ENCODE measurements at regions not wholly inside any gene's neighbourhood (a gene's known extent, or its start where the extent isn't known, plus 50 kb on each side); places are given as distances from the start of the nearest gene placed in this dataset.

GRCh38 chr22:47691152-47691895, 928.9 kb downstream of the TBC1D22A start:
- DNase-seq: no peak

- no peak for DNase-seq
Observed at GRCh38 chr22:47690586-47690985, 928.1 kb downstream of the TBC1D22A start.

- DNase-seq: no peak
Observed at GRCh38 chr22:47690166-47690565, 927.7 kb downstream of the TBC1D22A start.

GRCh38 chr22:47687776-47688175, 925.3 kb downstream of the TBC1D22A start:
- DNase-seq: no peak

GRCh38 chr22:47687346-47687655, 924.9 kb downstream of the TBC1D22A start:
- DNase-seq: no peak

GRCh38 chr22:47686594-47687345, 924.3 kb downstream of the TBC1D22A start:
- no peak for DNase-seq

- no peak for DNase-seq
Observed at GRCh38 chr22:47681411-47682165, 919.1 kb downstream of the TBC1D22A start.

GRCh38 chr22:47678636-47679287, 916.3 kb downstream of the TBC1D22A start:
- DNase-seq: no peak

GRCh38 chr22:47678048-47678447, 915.6 kb downstream of the TBC1D22A start:
- DNase-seq: no peak

- DNase-seq: no peak
Observed at GRCh38 chr22:47676685-47677084, 914.2 kb downstream of the TBC1D22A start.

- DNase-seq: no peak
Observed at GRCh38 chr22:47674600-47674999, 912.1 kb downstream of the TBC1D22A start.

- no peak for DNase-seq
Observed at GRCh38 chr22:47673557-47673956, 911.1 kb downstream of the TBC1D22A start.

- DNase-seq: no peak
Observed at GRCh38 chr22:47672526-47672925, 910.1 kb downstream of the TBC1D22A start.

- no peak for DNase-seq
Observed at GRCh38 chr22:47665151-47665550, 902.7 kb downstream of the TBC1D22A start.

- DNase-seq: no peak
Observed at GRCh38 chr22:47663615-47664605, 901.5 kb downstream of the TBC1D22A start.

GRCh38 chr22:47659467-47660223, 897.2 kb downstream of the TBC1D22A start:
- peak; percentile 82 for DNase-seq

GRCh38 chr22:47658182-47658581, 895.7 kb downstream of the TBC1D22A start:
- no peak for DNase-seq

- DNase-seq: no peak
Observed at GRCh38 chr22:47657224-47657623, 894.8 kb downstream of the TBC1D22A start.

GRCh38 chr22:47656806-47657205, 894.4 kb downstream of the TBC1D22A start:
- no peak for DNase-seq

GRCh38 chr22:47655930-47656329, 893.5 kb downstream of the TBC1D22A start:
- no peak for DNase-seq

- DNase-seq: no peak
Observed at GRCh38 chr22:47654922-47655491, 892.6 kb downstream of the TBC1D22A start.

All from NCI-H345 (cell line).